ENCODE measurements at regions not wholly inside any gene's neighbourhood (a gene's known extent, or its start where the extent isn't known, plus 50 kb on each side); places are given as distances from the start of the nearest gene placed in this dataset.

- Histone ChIP-seq H3K9ac (ENCODE audit: low read depth, low read length) (no peak overlapping the region), H3K9me3 (ENCODE audit: control insufficient read depth, insufficient read depth, low read length) (no peaks in the 10 kb centered on the region), H3K4me1 (ENCODE audit: insufficient read depth, low read length) (peaks cover 8% of the 10 kb centered on the region; the same call in 1 of the 2 replicates), H3K36me3 (ENCODE audit: insufficient read depth, low read length) (no peaks in the 10 kb centered on the region)
Measured at GRCh38 chr11:28965819-28966218, 857.6 kb downstream of the METTL15 start.

GRCh38 chr11:28964811-28965210 is 856.6 kb downstream of the METTL15 start:
- Histone ChIP-seq H3K4me1 (ENCODE audit: insufficient read depth, low read length) (peaks cover 6% of the 10 kb centered on the region; the same call in 1 of the 2 replicates), H3K9ac (ENCODE audit: low read depth, low read length) (no peak overlapping the region), H3K36me3 (ENCODE audit: insufficient read depth, low read length) (no peaks in the 10 kb centered on the region), H3K9me3 (ENCODE audit: control insufficient read depth, insufficient read depth, low read length) (no peaks in the 10 kb centered on the region)

GRCh38 chr11:28963187-28963586 is 855.0 kb downstream of the METTL15 start:
- Histone ChIP-seq H3K36me3 (ENCODE audit: insufficient read depth, low read length) (no peaks in the 10 kb centered on the region), H3K9me3 (ENCODE audit: control insufficient read depth, insufficient read depth, low read length) (no peaks in the 10 kb centered on the region), H3K4me1 (ENCODE audit: insufficient read depth, low read length) (no peaks in the 10 kb centered on the region), H3K9ac (ENCODE audit: low read depth, low read length) (no peak overlapping the region)

GRCh38 chr11:28962502-28962901 is 854.3 kb downstream of the METTL15 start:
- H3K36me3 ChIP-seq (ENCODE audit: insufficient read depth, low read length), result no peaks in the 10 kb centered on the region
- H3K9ac ChIP-seq (ENCODE audit: low read depth, low read length), result no peak overlapping the region
- H3K9me3 ChIP-seq (ENCODE audit: control insufficient read depth, insufficient read depth, low read length), result no peaks in the 10 kb centered on the region
- no peaks in the 10 kb centered on the region for H3K4me1 ChIP-seq (ENCODE audit: insufficient read depth, low read length)

GRCh38 chr11:28961726-28962125 is 853.5 kb downstream of the METTL15 start:
- no peak overlapping the region for H3K9ac ChIP-seq (ENCODE audit: low read depth, low read length)
- no peaks in the 10 kb centered on the region for H3K9me3 ChIP-seq (ENCODE audit: control insufficient read depth, insufficient read depth, low read length)
- no peaks in the 10 kb centered on the region for H3K4me1 ChIP-seq (ENCODE audit: insufficient read depth, low read length)
- no peaks in the 10 kb centered on the region for H3K36me3 ChIP-seq (ENCODE audit: insufficient read depth, low read length)

- Histone ChIP-seq H3K36me3 (ENCODE audit: insufficient read depth, low read length) (no peaks in the 10 kb centered on the region), H3K9me3 (ENCODE audit: control insufficient read depth, insufficient read depth, low read length) (no peaks in the 10 kb centered on the region), H3K9ac (ENCODE audit: low read depth, low read length) (no peak overlapping the region), H3K4me1 (ENCODE audit: insufficient read depth, low read length) (no peaks in the 10 kb centered on the region; the same call in 1 of the 2 replicates)
Measured at GRCh38 chr11:28956446-28956845, 848.3 kb downstream of the METTL15 start.

GRCh38 chr11:28951191-28951590 is 843.0 kb downstream of the METTL15 start:
- Histone ChIP-seq H3K36me3 (ENCODE audit: insufficient read depth, low read length) (no peaks in the 10 kb centered on the region), H3K4me1 (ENCODE audit: insufficient read depth, low read length) (no peaks in the 10 kb centered on the region), H3K9me3 (ENCODE audit: control insufficient read depth, insufficient read depth, low read length) (no peaks in the 10 kb centered on the region)

GRCh38 chr11:28939381-28939780 is 831.2 kb downstream of the METTL15 start:
- Histone ChIP-seq H3K36me3 (ENCODE audit: insufficient read depth, low read length) (no peaks in the 10 kb centered on the region), H3K4me1 (ENCODE audit: insufficient read depth, low read length) (no peaks in the 10 kb centered on the region; the same call in 1 of the 2 replicates), H3K9me3 (ENCODE audit: control insufficient read depth, insufficient read depth, low read length) (no peaks in the 10 kb centered on the region), H3K9ac (ENCODE audit: low read depth, low read length) (no peak overlapping the region)

More at GRCh38 chr11:28951191-28951590, 843.0 kb downstream of the METTL15 start:
- H3K9ac ChIP-seq (ENCODE audit: low read depth, low read length), result no peak overlapping the region

- no peak overlapping the region for H3K9ac ChIP-seq (ENCODE audit: low read depth, low read length)
Measured at GRCh38 chr11:28938091-28938490, 829.9 kb downstream of the METTL15 start.

GRCh38 chr11:28932940-28933339 is 824.8 kb downstream of the METTL15 start:
- Histone ChIP-seq H3K36me3 (ENCODE audit: insufficient read depth, low read length) (no peaks in the 10 kb centered on the region), H3K9me3 (ENCODE audit: control insufficient read depth, insufficient read depth, low read length) (no peaks in the 10 kb centered on the region), H3K4me1 (ENCODE audit: insufficient read depth, low read length) (peaks cover 5% of the 10 kb centered on the region), H3K9ac (ENCODE audit: low read depth, low read length) (no peak overlapping the region)

More at GRCh38 chr11:28938091-28938490, 829.9 kb downstream of the METTL15 start:
- Histone ChIP-seq H3K36me3 (ENCODE audit: insufficient read depth, low read length) (no peaks in the 10 kb centered on the region), H3K9me3 (ENCODE audit: control insufficient read depth, insufficient read depth, low read length) (no peaks in the 10 kb centered on the region), H3K4me1 (ENCODE audit: insufficient read depth, low read length) (peaks cover under 1% of the 10 kb centered on the region; the same call in 1 of the 2 replicates)

- Histone ChIP-seq H3K4me1 (ENCODE audit: insufficient read depth, low read length) (no peaks in the 10 kb centered on the region), H3K9me3 (ENCODE audit: control insufficient read depth, insufficient read depth, low read length) (no peaks in the 10 kb centered on the region)
Measured at GRCh38 chr11:28924004-28924403, 815.8 kb downstream of the METTL15 start.

GRCh38 chr11:28922386-28922981 is 814.3 kb downstream of the METTL15 start:
- H3K9ac ChIP-seq (ENCODE audit: low read depth, low read length), result no peak overlapping the region
- H3K4me1 ChIP-seq (ENCODE audit: insufficient read depth, low read length), result no peaks in the 10 kb centered on the region
- no peaks in the 10 kb centered on the region for H3K36me3 ChIP-seq (ENCODE audit: insufficient read depth, low read length)
- no peaks in the 10 kb centered on the region for H3K9me3 ChIP-seq (ENCODE audit: control insufficient read depth, insufficient read depth, low read length)

More at GRCh38 chr11:28924004-28924403, 815.8 kb downstream of the METTL15 start:
- H3K36me3 ChIP-seq (ENCODE audit: insufficient read depth, low read length), result no peaks in the 10 kb centered on the region
- H3K9ac ChIP-seq (ENCODE audit: low read depth, low read length), result no peak overlapping the region

- H3K9me3 ChIP-seq (ENCODE audit: control insufficient read depth, insufficient read depth, low read length), result no peaks in the 10 kb centered on the region
- no peaks in the 10 kb centered on the region for H3K4me1 ChIP-seq (ENCODE audit: insufficient read depth, low read length)
- H3K36me3 ChIP-seq (ENCODE audit: insufficient read depth, low read length), result no peaks in the 10 kb centered on the region
- H3K9ac ChIP-seq (ENCODE audit: low read depth, low read length), result no peak overlapping the region
Measured at GRCh38 chr11:28919194-28919593, 811.0 kb downstream of the METTL15 start.

- Histone ChIP-seq H3K9ac (ENCODE audit: low read depth, low read length) (no peak overlapping the region), H3K4me1 (ENCODE audit: insufficient read depth, low read length) (no peaks in the 10 kb centered on the region)
Measured at GRCh38 chr11:28913883-28914282, 805.7 kb downstream of the METTL15 start.

GRCh38 chr11:28911829-28912228 is 803.6 kb downstream of the METTL15 start:
- Histone ChIP-seq H3K36me3 (ENCODE audit: insufficient read depth, low read length) (no peaks in the 10 kb centered on the region; the same call in 1 of the 2 replicates), H3K4me1 (ENCODE audit: insufficient read depth, low read length) (no peaks in the 10 kb centered on the region), H3K9me3 (ENCODE audit: control insufficient read depth, insufficient read depth, low read length) (no peaks in the 10 kb centered on the region), H3K9ac (ENCODE audit: low read depth, low read length) (no peak overlapping the region)

More at GRCh38 chr11:28913883-28914282, 805.7 kb downstream of the METTL15 start:
- H3K9me3 ChIP-seq (ENCODE audit: control insufficient read depth, insufficient read depth, low read length), result no peaks in the 10 kb centered on the region
- no peaks in the 10 kb centered on the region; the same call in 1 of the 2 replicates for H3K36me3 ChIP-seq (ENCODE audit: insufficient read depth, low read length)
